GM12891 (cell line): ENCODE measurements at regions not wholly inside any gene's neighbourhood (a gene's known extent, or its start where the extent isn't known, plus 50 kb on each side); places are given as distances from the start of the nearest gene placed in this dataset.

Experiments
- PAX5 ChIP-seq: IDR thresholded peaks from 2 replicates; pipeline ENCODE4 v1.6.1; 2011; ENCODE audit warnings: low read length, moderate library complexity, mild to moderate bottlenecking; ENCODE audit not compliant: insufficient read depth, severe bottlenecking
- POLR2A ChIP-seq: IDR thresholded peaks from 2 replicates; pipeline ENCODE4 v1.6.1; 2011; ENCODE audit warnings: low read depth, low read length, control low read depth
- POLR2AphosphoS5 ChIP-seq: IDR thresholded peaks from 2 replicates; pipeline ENCODE4 v1.6.1; 2011; ENCODE audit warnings: low read depth, low read length, control low read depth
- POU2F2 ChIP-seq: IDR thresholded peaks from 2 replicates; pipeline ENCODE4 v1.6.1; 2011; ENCODE audit warnings: low read depth, mild to moderate bottlenecking, control low read depth, low read length, moderate library complexity
- SPI1 ChIP-seq: IDR thresholded peaks from 2 replicates; pipeline ENCODE4 v1.6.1; 2011; ENCODE audit warnings: low read depth, low read length, control low read depth
- TAF1 ChIP-seq: IDR thresholded peaks from 2 replicates; pipeline ENCODE4 v1.6.1; 2011; ENCODE audit warnings: low read depth, low read length, control low read depth

GRCh38 chr21:35201288-35201687, 152.2 kb upstream of the RUNX1 start:
- TF ChIP-seq POLR2A (no peak), PAX5 (no peak), POLR2AphosphoS5 (no peak), TAF1 (no peak), POU2F2 (no peak), SPI1 (no peak)
